Astrocyte (in vitro differentiated cells and primary cell): ENCODE measurements at regions not wholly inside any gene's neighbourhood (a gene's known extent, or its start where the extent isn't known, plus 50 kb on each side); places are given as distances from the start of the nearest gene placed in this dataset.
A peak's percentile ranks its signal among the peaks of the same experiment; 100 is the strongest.

Source experiments
- DNase-seq: peaks from one replicate; pipeline ENCODE4 v3.0.0-alpha.2; 2010; ENCODE audit warnings: low read depth
- FAIRE-seq: peaks from 2 replicates; lab custom pipeline; 2011; peaks lifted over from hg19 to GRCh38; lab: Jason Lieb, UNC
- H2AFZ ChIP-seq: 2 replicates; pipeline ENCODE4 v1.6.0; 2012; ENCODE audit warnings: low read depth, low read length, inconsistent platforms
- H3K27ac ChIP-seq: 2 replicates; pipeline ENCODE4 v1.5.1; 2011; ENCODE audit warnings: low read depth, low read length, inconsistent platforms
- H3K27me3 ChIP-seq: 2 replicates; pipeline ENCODE4 v1.6.0; 2011; ENCODE audit warnings: low read length, inconsistent platforms; ENCODE audit not compliant: insufficient read depth
- H3K36me3 ChIP-seq: 2 replicates; pipeline ENCODE4 v1.5.1; 2011; ENCODE audit warnings: low read length, inconsistent platforms; ENCODE audit not compliant: insufficient read depth
- H3K4me1 ChIP-seq: 2 replicates; pipeline ENCODE4 v1.5.1; 2011; ENCODE audit warnings: low read length, inconsistent platforms; ENCODE audit not compliant: insufficient read depth
- H3K4me2 ChIP-seq: 2 replicates; pipeline ENCODE4 v1.6.0; 2012; ENCODE audit warnings: low read length, inconsistent platforms
- H3K4me3 ChIP-seq: 2 replicates; pipeline ENCODE4 v1.5.1; 2011; ENCODE audit warnings: low read depth, mild to moderate bottlenecking, low read length, inconsistent platforms; ENCODE audit not compliant: insufficient read depth
- H3K79me2 ChIP-seq: 2 replicates; pipeline ENCODE4 v1.6.0; 2012; ENCODE audit warnings: mild to moderate bottlenecking, low read length, inconsistent platforms; ENCODE audit not compliant: insufficient read depth
- H3K9ac ChIP-seq: 2 replicates; pipeline ENCODE4 v1.6.0; 2012; ENCODE audit warnings: mild to moderate bottlenecking, low read length, inconsistent platforms
- H3K9me3 ChIP-seq: 2 replicates; pipeline ENCODE4 v1.5.1; 2012; ENCODE audit warnings: low read depth, mild to moderate bottlenecking, low read length, inconsistent platforms; ENCODE audit not compliant: insufficient read depth
- H4K20me1 ChIP-seq: 2 replicates; pipeline ENCODE4 v1.6.0; 2012; ENCODE audit warnings: low read length, inconsistent platforms; ENCODE audit not compliant: insufficient read depth
- H3K27ac Mint-ChIP-seq: one replicate; pipeline ENCODE4 v1.8.0; 2021; ENCODE audit warnings: mild to moderate bottlenecking, mixed read lengths; ENCODE audit not compliant: unreplicated experiment
- H3K27me3 Mint-ChIP-seq: one replicate; pipeline ENCODE4 v1.8.0; 2021; ENCODE audit warnings: low read depth, mixed read lengths; ENCODE audit not compliant: unreplicated experiment
- H3K36me3 Mint-ChIP-seq: one replicate; pipeline ENCODE4 v1.8.0; 2021; ENCODE audit warnings: low read depth, mixed read lengths; ENCODE audit not compliant: unreplicated experiment
- H3K4me1 Mint-ChIP-seq: one replicate; pipeline ENCODE4 v1.8.0; 2021; ENCODE audit warnings: low read depth, mixed read lengths; ENCODE audit not compliant: unreplicated experiment
- H3K4me3 Mint-ChIP-seq: one replicate; pipeline ENCODE4 v1.8.0; 2021; ENCODE audit warnings: mild to moderate bottlenecking, moderate library complexity, mixed read lengths; ENCODE audit not compliant: unreplicated experiment
- H3K9me3 Mint-ChIP-seq: one replicate; pipeline ENCODE4 v1.8.0; 2021; ENCODE audit warnings: mild to moderate bottlenecking, mixed read lengths; ENCODE audit not compliant: unreplicated experiment
- EZH2 ChIP-seq: IDR thresholded peaks from 2 replicates; pipeline ENCODE4 v1.6.1; 2012; ENCODE audit warnings: mild to moderate bottlenecking, low read length, inconsistent platforms; ENCODE audit not compliant: insufficient read depth
- TF ChIP-seq, protein P1 (sequence below): IDR thresholded peaks from 2 replicates; pipeline ENCODE4 v1.5.1; 2011; ENCODE audit warnings: low read depth, mild to moderate bottlenecking, inconsistent platforms, low read length, moderate library complexity; ENCODE audit not compliant: insufficient read depth

- peak overlapping the region; percentile 45 for H3K4me2 ChIP-seq
- peaks cover 26% of the 10 kb centered on the region for H3K4me1 ChIP-seq
- H3K27ac Mint-ChIP-seq, result no peak overlapping the region
- peaks cover 23% of the 10 kb centered on the region for H3K4me1 Mint-ChIP-seq
- FAIRE-seq (peak; percentile 69), DNase-seq (peak; percentile 40)
- H3K27me3 ChIP-seq, result no peaks in the 10 kb centered on the region
- no peaks in the 10 kb centered on the region for H3K27me3 Mint-ChIP-seq
- no peaks in the 10 kb centered on the region for H4K20me1 ChIP-seq
- H3K4me3 Mint-ChIP-seq, result no peak overlapping the region
- H3K9me3 Mint-ChIP-seq, result no peaks in the 10 kb centered on the region
- no peaks in the 10 kb centered on the region for H3K36me3 ChIP-seq
- no peaks in the 10 kb centered on the region for H3K9me3 ChIP-seq
- TF ChIP-seq, protein P1, sequence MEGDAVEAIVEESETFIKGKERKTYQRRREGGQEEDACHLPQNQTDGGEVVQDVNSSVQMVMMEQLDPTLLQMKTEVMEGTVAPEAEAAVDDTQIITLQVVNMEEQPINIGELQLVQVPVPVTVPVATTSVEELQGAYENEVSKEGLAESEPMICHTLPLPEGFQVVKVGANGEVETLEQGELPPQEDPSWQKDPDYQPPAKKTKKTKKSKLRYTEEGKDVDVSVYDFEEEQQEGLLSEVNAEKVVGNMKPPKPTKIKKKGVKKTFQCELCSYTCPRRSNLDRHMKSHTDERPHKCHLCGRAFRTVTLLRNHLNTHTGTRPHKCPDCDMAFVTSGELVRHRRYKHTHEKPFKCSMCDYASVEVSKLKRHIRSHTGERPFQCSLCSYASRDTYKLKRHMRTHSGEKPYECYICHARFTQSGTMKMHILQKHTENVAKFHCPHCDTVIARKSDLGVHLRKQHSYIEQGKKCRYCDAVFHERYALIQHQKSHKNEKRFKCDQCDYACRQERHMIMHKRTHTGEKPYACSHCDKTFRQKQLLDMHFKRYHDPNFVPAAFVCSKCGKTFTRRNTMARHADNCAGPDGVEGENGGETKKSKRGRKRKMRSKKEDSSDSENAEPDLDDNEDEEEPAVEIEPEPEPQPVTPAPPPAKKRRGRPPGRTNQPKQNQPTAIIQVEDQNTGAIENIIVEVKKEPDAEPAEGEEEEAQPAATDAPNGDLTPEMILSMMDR, result no peak
- no peak for TF ChIP-seq EZH2
- no peaks in the 10 kb centered on the region for H3K36me3 Mint-ChIP-seq
- no peaks in the 10 kb centered on the region for H3K79me2 ChIP-seq
- no peak overlapping the region for H3K4me3 ChIP-seq
- no peak overlapping the region for H3K9ac ChIP-seq
- H2AFZ ChIP-seq, result no peak overlapping the region
- H3K27ac ChIP-seq, result no peak overlapping the region
Observed at GRCh38 chr14:54106661-54107377, 150.2 kb upstream of the BMP4 start.

DNA sequence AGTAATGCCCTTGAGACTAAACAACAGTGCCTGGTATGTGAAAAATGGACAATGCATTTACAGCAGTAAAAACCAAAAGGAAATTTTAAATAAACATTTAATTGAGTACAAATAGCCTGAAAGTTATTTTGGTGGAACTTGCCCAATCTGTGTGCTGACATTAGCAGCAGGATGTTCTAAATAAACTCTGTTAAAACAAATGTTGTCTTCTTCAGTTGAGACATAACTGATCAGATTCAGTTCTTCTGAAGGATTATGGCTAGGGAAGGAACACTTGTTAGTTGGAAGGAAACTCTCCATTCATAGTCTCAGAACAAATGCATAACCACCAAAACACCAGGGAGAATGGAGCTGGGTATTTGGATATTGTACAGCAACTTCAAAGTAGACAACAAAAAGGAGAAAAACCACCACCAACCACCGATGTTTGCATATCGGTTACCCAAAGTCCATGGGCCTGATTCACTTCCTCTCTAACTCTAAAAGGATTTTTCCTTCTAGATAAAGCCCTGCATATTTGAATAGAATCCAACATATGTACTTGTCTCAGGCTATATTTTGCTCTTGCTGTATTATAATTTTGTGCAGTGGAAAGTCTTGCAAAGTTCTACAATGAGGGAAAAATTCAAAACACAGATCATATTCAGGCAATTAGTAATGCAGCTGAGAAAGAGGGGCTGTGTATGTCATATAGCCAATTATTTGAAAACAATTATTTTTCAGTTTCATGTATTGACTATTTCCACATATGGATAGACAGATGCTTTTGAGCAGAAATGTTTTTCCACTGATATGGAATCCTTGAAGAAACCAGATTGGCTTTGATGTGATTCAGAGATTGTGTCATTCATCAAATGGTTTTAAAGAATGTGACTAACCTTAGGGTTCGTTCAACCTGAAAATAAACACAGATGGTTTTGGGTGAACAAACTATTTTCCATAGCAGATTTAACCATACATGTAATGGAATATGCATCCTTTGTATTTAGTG is 152.2 kb upstream of the BMP4 start:
- Histone ChIP-seq H3K9ac (no peak overlapping the region), H2AFZ (no peak overlapping the region), H3K27ac (peak overlapping the region; percentile 62), H3K4me2 (peak overlapping the region; percentile 65), H4K20me1 (no peaks in the 10 kb centered on the region), H3K79me2 (no peaks in the 10 kb centered on the region), H3K4me3 (no peak overlapping the region), H3K9me3 (no peaks in the 10 kb centered on the region), H3K4me1 (peaks cover 26% of the 10 kb centered on the region), H3K36me3 (no peaks in the 10 kb centered on the region), H3K27me3 (no peaks in the 10 kb centered on the region)
- no peak for TF ChIP-seq EZH2
- TF ChIP-seq, protein P1, result no peak
- FAIRE-seq, result peak; percentile 99
- Mint-ChIP-seq H3K4me1 (peaks cover 23% of the 10 kb centered on the region), H3K36me3 (no peaks in the 10 kb centered on the region), H3K27me3 (no peaks in the 10 kb centered on the region), H3K9me3 (no peaks in the 10 kb centered on the region), H3K27ac (peak overlapping the region; percentile 16), H3K4me3 (no peak overlapping the region)
- peak; percentile 98 for DNase-seq
